Medulla oblongata (tissue), 1 donor: ENCODE measurements at regions not wholly inside any gene's neighbourhood (a gene's known extent, or its start where the extent isn't known, plus 50 kb on each side); places are given as distances from the start of the nearest gene placed in this dataset.
"Not testable (repeated sequence)": the region's sequence is repeated elsewhere in the genome, so short reads cannot be mapped to it uniquely, and the experiment has no call there.

Experiments used
- DNase-seq: peaks from one replicate; pipeline ENCODE4 v3.0.0-alpha.2; 2015; ENCODE audit errors: extremely low spot score

- no peak for DNase-seq
Measured at GRCh38 chr1:213324859-213325258, 273.8 kb downstream of the RPS6KC1 start.

- no peak for DNase-seq
Measured at GRCh38 chr1:213325482-213325881, 274.4 kb downstream of the RPS6KC1 start.

DNA sequence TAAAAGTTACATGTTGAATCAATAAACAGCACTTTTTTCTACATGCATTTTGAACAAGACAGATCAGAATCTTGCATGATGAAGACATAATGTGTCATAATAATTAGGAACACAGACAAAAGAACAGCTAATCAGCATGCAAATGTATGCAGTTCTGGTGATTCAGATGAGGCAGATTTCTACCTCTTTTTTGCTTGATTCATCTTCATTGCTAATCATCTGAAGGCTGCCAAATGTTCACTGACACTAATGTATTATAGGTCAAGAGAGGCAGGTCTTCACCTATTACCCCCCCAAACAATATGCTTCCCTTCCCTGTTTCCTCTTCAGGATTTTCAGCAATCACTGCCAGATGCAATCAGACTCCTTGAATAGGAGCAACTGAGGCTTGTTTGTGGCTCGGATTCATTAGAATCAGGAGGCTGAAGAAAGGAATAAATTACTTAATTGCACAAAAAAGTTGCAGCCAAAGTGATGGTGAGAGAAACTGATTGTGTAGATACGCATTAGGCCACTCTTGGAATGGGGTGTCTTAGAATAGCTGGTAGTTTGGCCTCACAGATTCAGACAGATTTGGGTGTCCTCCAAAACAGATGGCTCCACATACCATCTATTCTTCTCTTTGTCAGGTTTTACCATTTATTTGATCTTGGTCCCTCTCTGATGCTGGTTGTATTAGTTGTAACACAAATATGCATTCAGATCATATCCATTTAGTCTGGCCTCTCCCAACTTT is 275.4 kb downstream of the RPS6KC1 start:
- DNase-seq = no peak

- DNase-seq = peak; percentile 32
Measured at GRCh38 chr1:213327017-213327667, 276.1 kb downstream of the RPS6KC1 start.

GRCh38 chr1:213329406-213330008 is 278.5 kb downstream of the RPS6KC1 start:
- DNase-seq = no peak

GRCh38 chr1:213330281-213330680 is 279.2 kb downstream of the RPS6KC1 start:
- no peak for DNase-seq

GRCh38 chr1:213331631-213332175 is 280.7 kb downstream of the RPS6KC1 start:
- DNase-seq = no peak

DNA sequence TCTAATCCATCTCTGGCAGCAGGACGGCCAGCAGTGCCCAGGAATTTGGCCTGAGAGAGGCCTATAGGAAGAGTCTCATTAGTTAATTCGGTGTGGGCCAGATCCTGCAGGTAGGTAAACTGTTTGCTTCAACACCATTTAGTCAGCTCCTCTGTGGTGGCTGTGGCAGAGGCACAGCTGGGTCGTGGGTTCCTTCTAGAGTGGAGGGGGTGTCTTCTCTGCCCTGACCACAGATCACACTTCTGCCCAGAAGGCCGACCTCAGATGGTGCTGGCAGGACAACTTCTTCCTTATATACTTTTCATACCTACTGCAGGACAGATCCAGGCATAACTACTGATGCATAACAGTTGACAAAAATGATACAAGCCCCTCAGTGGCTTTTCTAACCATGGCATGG is 281.4 kb downstream of the RPS6KC1 start:
- no peak for DNase-seq

DNA sequence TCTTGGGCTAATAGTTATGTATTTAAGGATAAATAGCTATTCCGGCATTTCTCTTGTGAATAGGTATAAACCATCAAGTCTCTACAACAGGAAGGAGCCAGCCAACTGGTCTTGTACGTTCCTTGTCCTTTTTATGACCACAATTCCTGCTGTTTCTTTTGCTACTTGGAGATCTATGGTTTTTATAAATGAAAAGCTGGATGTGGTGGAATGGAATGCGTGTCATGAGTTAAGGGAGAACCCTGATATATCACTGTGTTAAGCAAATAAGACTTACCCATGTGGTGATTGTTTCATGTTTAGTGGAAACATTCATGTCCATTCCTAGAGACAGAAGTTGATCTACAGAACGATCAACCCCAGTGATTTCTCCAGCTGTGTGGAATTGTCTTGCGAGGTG is 282.1 kb downstream of the RPS6KC1 start:
- DNase-seq = no peak

DNA sequence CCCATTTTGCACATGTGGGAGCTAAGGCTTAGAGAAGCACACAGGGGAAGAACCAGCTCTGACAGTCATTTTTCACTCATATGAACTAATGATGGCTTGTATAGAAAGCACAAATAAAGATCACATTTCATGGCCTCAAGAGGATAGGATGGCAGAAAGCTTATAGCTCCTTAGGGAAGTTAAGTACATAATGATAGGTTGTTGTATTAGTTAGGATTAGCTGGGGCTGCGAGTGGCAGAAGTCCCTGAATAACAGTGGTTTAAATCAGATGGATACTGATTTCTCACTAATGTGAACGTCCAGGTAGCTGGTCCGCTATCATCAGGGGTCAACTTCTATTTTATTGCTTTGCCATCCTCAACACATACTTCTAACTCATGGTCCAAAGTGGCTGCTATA is 284.0 kb downstream of the RPS6KC1 start:
- DNase-seq = no peak

DNA sequence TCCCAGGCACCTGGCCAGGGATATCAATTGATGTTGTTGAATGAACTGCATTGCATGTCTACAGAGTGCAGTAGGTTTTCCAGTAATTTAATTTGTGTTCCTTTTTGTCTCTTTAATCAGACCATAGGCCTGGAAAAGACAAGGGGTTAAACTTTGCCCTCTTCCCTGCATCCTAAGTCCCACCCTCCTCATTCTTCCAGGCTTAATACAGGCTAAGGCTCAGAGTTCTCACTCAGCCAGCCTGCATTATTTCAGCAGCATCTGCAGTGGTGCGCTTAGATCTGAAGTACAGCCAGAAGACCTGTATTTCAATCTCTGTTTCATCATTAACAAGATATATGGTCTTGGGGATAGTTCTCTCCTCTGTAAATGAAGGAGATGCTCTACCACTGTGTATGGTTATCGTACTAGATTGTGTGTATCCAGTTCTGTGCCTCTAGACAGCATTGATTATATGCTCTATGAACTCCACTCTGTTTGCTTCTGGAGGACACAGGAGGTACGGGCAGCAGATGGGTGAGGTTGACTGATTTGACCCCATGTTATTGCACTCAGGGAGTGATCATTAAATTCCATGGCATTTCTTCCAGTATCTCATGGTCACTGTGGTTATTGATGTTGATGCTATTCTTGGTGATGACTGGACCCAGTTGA is 286.1 kb downstream of the RPS6KC1 start:
- DNase-seq = no peak

- DNase-seq = no peak
Measured at GRCh38 chr1:213340593-213340992, 289.6 kb downstream of the RPS6KC1 start.

DNA sequence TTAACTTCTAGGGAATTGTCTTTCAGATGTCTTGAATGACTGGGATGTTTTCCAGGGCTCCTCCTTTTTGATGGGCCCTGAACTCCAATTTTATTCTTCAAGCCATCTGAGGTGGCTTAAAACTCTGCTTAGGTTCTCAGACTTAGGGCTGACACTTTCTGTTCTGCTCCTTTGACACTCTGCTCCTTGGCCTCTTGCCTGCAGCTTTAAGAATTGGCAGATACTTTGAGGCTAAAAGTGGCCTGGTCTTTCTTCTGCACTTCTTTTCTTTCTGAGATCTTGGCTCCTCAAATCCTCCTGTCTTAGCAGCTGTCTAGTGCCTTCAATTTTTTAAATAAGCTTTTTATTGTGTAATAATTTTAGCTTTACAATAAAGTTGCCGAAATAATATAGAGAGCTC is 294.6 kb downstream of the RPS6KC1 start:
- DNase-seq = peak; percentile 68

DNA sequence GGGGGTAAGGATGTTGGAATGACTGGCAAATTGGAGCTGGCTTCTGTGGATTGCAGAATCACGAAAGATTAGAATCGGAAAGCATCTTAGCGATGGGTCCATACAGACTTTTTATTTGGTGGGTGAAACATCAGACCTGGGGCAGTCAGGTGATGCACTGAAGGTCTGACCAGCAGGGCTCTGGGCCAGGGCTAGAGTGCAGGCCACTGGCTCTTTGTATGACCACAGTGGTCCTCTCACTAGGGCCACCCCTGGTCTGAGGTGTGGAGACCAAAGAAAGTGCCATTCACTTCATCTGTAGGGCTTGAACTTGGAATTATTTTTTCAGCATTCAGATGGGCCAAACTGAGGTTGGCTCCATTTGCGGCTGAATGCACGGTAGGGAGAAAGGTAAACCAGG is 306.4 kb downstream of the RPS6KC1 start:
- DNase-seq = no peak

DNA sequence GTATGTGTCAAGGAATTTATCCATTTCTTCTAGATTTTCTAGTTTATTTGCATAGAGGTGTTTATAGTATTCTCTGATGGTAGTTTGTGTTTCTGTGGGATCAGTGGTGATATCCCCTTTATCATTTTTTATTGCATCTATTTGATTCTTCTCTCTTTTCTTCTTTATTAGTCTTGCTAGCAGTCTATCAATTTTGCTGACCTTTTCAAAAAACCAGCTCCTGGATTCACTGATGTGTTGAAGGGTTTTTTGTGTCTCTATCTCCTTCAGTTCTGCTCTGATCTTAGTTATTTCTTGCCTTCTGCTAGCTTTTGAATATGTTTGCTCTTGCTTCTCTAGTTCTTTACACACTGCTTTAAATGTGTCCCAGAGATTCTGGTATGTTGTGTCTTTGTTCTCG is 307.3 kb downstream of the RPS6KC1 start:
- not testable (repeated sequence) for DNase-seq

DNA sequence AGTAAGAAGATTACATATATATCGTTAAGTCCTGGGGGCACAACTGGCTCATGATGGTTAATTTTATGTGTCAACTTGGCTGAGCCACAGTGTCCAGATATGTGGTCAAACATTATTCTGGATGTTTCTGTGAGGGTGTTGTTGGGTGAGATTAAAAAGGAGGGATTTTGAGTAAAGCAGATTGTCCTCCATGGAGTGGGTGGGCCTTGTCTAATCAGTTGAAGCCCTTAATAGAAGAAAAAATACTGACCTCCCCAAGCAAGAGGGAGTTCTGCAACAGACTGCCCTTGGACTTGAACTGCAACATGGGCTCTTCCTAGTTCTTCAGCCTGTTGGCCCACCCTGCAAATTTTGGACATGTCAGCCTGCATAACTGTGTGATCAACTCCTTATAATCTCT is 311.6 kb downstream of the RPS6KC1 start:
- DNase-seq = no peak

GRCh38 chr1:213366141-213366831 is 315.2 kb downstream of the RPS6KC1 start:
- DNase-seq = no peak

- no peak for DNase-seq
Measured at GRCh38 chr1:213369465-213369864, 318.4 kb downstream of the RPS6KC1 start.

DNA sequence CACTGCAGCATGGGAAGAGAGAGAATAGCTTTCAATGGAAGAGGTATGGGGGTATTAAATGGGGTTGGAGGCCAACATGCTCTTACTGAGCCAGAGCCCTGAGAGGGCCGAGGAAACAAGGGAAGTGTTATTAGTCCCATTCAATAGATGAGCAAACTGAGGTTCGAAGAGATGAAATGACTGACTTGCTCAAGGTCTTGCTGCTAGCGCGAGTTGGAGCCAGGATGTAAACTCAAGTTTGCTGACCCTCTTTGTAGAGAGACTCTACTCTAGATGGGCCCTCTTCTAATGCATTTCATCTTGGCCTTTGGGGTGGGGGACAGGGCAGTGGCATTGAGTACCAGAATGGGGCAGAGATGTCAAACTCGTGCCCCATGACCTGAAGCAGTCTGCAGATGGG is 319.5 kb downstream of the RPS6KC1 start:
- DNase-seq = no peak

GRCh38 chr1:213371525-213371846 is 320.4 kb downstream of the RPS6KC1 start:
- no peak for DNase-seq

DNA sequence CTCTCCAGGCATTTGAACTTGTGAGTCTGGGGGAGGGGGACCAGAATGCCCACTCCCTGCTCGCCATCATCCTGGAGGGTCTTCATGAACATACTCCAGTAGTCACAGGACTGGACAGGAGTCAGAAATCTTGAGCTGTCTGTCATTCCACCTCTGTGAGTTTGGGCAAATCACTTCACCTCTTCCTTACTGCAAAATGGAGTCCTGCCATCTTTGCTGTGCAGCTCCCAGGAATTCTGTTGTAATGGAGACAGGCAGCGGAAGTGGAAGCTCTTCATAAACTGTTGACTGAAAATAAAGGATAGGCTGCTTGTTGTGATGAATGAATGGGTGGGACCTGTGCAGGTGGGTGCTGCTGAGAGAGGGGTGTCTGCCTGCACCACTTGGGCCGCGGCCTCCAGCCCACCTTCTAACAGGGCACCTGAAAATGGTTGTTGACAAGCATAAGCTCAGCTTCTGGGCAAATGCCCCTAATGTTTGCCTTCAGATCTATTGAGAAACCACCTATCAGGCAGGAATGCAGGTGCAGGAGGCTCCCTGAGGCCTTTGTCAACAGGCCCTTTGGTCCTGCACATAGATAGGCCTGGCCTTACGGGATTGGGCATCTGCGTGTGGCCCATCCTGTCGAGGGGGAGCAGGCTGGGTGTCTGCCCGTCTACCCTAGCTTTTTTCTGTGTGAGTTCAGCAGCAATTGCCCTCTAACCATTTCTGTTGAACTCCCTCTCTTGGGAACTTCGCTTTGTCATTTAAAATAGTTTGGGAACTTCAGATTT is 321.0 kb downstream of the RPS6KC1 start:
- DNase-seq = no peak
